GM23338 (cell line): ENCODE measurements at regions not wholly inside any gene's neighbourhood (a gene's known extent, or its start where the extent isn't known, plus 50 kb on each side); places are given as distances from the start of the nearest gene placed in this dataset.

ENCODE experiments used
- ATAC-seq: fragments of 200-7000 bp; cut with Tn5 transposase; 3 replicates; pipeline ENCODE4 v1.9.1; 2020
- DNase-seq: peaks from one replicate; pipeline ENCODE4 v3.0.0-alpha.2; 2015; ENCODE audit warnings: low spot score
- H2AFZ ChIP-seq: fragments of 200-600 bp; sonication (generic); 2 replicates; pipeline ENCODE4 v1.8.0; 2016; ENCODE audit warnings: antibody characterized with exemption, mild to moderate bottlenecking, moderate library complexity
- H3F3A ChIP-seq: fragments of 200-600 bp; sonication (generic); replicated peaks from 2 replicates; pipeline ENCODE4 v1.8.0; 2017; ENCODE audit warnings: antibody characterized with exemption, mixed run types, low read depth
- H3K27ac ChIP-seq: fragments of 200-600 bp; sonication (generic); 2 replicates; pipeline ENCODE4 v1.6.1; 2016; ENCODE audit warnings: low read depth
- H3K27me3 ChIP-seq: fragments of 200-600 bp; sonication (generic); 2 replicates; pipeline ENCODE4 v1.8.0; 2016; ENCODE audit warnings: mild to moderate bottlenecking, mixed run types, moderate library complexity; ENCODE audit not compliant: insufficient read depth
- H3K36me3 ChIP-seq: fragments of 200-600 bp; sonication (generic); 2 replicates; pipeline ENCODE4 v1.8.0; 2016; ENCODE audit warnings: mild to moderate bottlenecking; ENCODE audit not compliant: insufficient read depth
- H3K4me1 ChIP-seq: fragments of 200-600 bp; sonication (generic); 2 replicates; pipeline ENCODE4 v1.8.0; 2016; ENCODE audit warnings: mild to moderate bottlenecking, moderate library complexity; ENCODE audit not compliant: insufficient read depth
- H3K4me2 ChIP-seq: fragments of 200-600 bp; sonication (generic); 2 replicates; pipeline ENCODE4 v1.7.1; 2017; ENCODE audit warnings: mixed run types
- H3K4me3 ChIP-seq: fragments of 200-600 bp; sonication (generic); 2 replicates; pipeline ENCODE4 v1.6.1; 2016; ENCODE audit warnings: mixed run types
- H3K79me2 ChIP-seq: fragments of 200-600 bp; sonication (generic); replicated peaks from 2 replicates; pipeline ENCODE4 v1.8.0; 2017; ENCODE audit warnings: mild to moderate bottlenecking; ENCODE audit not compliant: insufficient read depth
- H3K9me2 ChIP-seq: fragments of 200-600 bp; sonication (generic); 2 replicates; pipeline ENCODE4 v1.8.0; 2017; ENCODE audit not compliant: insufficient read depth
- H4K20me1 ChIP-seq: fragments of 200-600 bp; sonication (generic); replicated peaks from 2 replicates; pipeline ENCODE4 v1.8.0; 2017; ENCODE audit warnings: mild to moderate bottlenecking; ENCODE audit not compliant: insufficient read depth
- H3K27ac Mint-ChIP-seq: 2 replicates; pipeline ENCODE4 v1.8.0; 2020; ENCODE audit warnings: inconsistent platforms, mild to moderate bottlenecking, moderate library complexity, mixed read lengths
- H3K27me3 Mint-ChIP-seq: 3 replicates; pipeline ENCODE4 v1.8.0; 2022; ENCODE audit warnings: low read depth, mild to moderate bottlenecking, moderate library complexity, mixed read lengths, inconsistent platforms; ENCODE audit not compliant: insufficient read depth, poor library complexity
- H3K36me3 Mint-ChIP-seq: 3 replicates; pipeline ENCODE4 v1.8.0; 2021; ENCODE audit warnings: low read depth, mild to moderate bottlenecking, inconsistent platforms, moderate library complexity, mixed read lengths
- H3K4me1 Mint-ChIP-seq: 3 replicates; pipeline ENCODE4 v1.8.0; 2020; ENCODE audit warnings: mild to moderate bottlenecking, inconsistent platforms, mixed read lengths
- H3K4me3 Mint-ChIP-seq: 3 replicates; pipeline ENCODE4 v1.8.0; 2021; ENCODE audit warnings: moderate library complexity, mild to moderate bottlenecking, inconsistent platforms, mixed read lengths
- H3K9me3 Mint-ChIP-seq: 3 replicates; pipeline ENCODE4 v1.8.0; 2020; ENCODE audit warnings: moderate library complexity, mild to moderate bottlenecking, inconsistent platforms, mixed read lengths
- CTCF ChIP-seq, 2 experiments: fragments of 200-600 bp in 1 of 2; sonication (generic) in 1 of 2; conservative IDR thresholded peaks; 2 replicates each; pipeline versions ENCODE4 v1.5.1 to v1.6.1; 2016 to 2017; ENCODE audit warnings: antibody characterized with exemption in 2 of 2, low read depth in 2 of 2, mild to moderate bottlenecking in 2 of 2, moderate library complexity in 1 of 2
- EZH2 ChIP-seq: fragments of 200-600 bp; sonication (generic); IDR thresholded peaks from one replicate; pipeline ENCODE4 v1.8.0; 2017; ENCODE audit warnings: antibody characterized with exemption, mild to moderate bottlenecking, low read depth; ENCODE audit not compliant: unreplicated experiment
- EZH2phosphoT487 ChIP-seq: fragments of 200-600 bp; sonication (generic); IDR thresholded peaks from one replicate; pipeline ENCODE4 v1.8.1; 2018; ENCODE audit warnings: antibody characterized with exemption; ENCODE audit not compliant: unreplicated experiment
- JUNB ChIP-seq: IDR thresholded peaks from one replicate; pipeline ENCODE4 v1.6.1; 2016; ENCODE audit warnings: antibody characterized with exemption; ENCODE audit not compliant: unreplicated experiment
- NANOG ChIP-seq: IDR thresholded peaks from 2 replicates; pipeline ENCODE4 v1.6.1; 2016; ENCODE audit warnings: antibody characterized with exemption, borderline replicate concordance
- POLR2AphosphoS5 ChIP-seq: IDR thresholded peaks from 2 replicates; pipeline ENCODE4 v1.6.1; 2016; ENCODE audit warnings: antibody characterized with exemption, low read depth
- REST ChIP-seq: IDR thresholded peaks from one replicate; pipeline ENCODE4 v1.6.1; 2018; ENCODE audit warnings: antibody characterized with exemption; ENCODE audit not compliant: unreplicated experiment
- STAT1 ChIP-seq: IDR thresholded peaks from one replicate; pipeline ENCODE4 v1.6.1; 2016; ENCODE audit warnings: antibody characterized with exemption; ENCODE audit not compliant: unreplicated experiment
- ZNF114 ChIP-seq: fragments of 250-450 bp; sonication (Bioruptor Pico); IDR thresholded peaks from 2 replicates; pipeline ENCODE4 v1.5.0; 2020; ENCODE audit warnings: mild to moderate bottlenecking, moderate library complexity
- ZNF331 ChIP-seq: fragments of 250-450 bp; sonication (Bioruptor Pico); IDR thresholded peaks from 2 replicates; pipeline ENCODE4 v1.5.0; 2020; ENCODE audit warnings: low read depth, mild to moderate bottlenecking, moderate library complexity
- ZNF462 ChIP-seq: fragments of 250-450 bp; sonication (Bioruptor Pico); IDR thresholded peaks from 2 replicates; pipeline ENCODE4 v1.5.0; 2020; ENCODE audit warnings: mild to moderate bottlenecking, moderate library complexity

GRCh38 chr12:30251546-30251945, 444.1 kb downstream of the IPO8 start:
- Mint-ChIP-seq H3K27me3 (peaks cover 2% of the 10 kb centered on the region), H3K4me3 (no peak overlapping the region), H3K27ac (no peak overlapping the region), H3K9me3 (no peaks in the 10 kb centered on the region), H3K36me3 (no peaks in the 10 kb centered on the region), H3K4me1 (peaks cover 11% of the 10 kb centered on the region)
- H3K27me3 ChIP-seq = no peaks in the 10 kb centered on the region
- H3K4me2 ChIP-seq = peak overlapping the region; percentile 35; the same call in 1 of the 2 replicates
- peak overlapping the region; percentile 5; the same call in 1 of the 2 replicates for H3K27ac ChIP-seq
- no peaks in the 10 kb centered on the region for H4K20me1 ChIP-seq
- peak overlapping the region; percentile 87 for H2AFZ ChIP-seq
- DNase-seq (peak; percentile 6), ATAC-seq (peak; percentile 62)
- no peaks in the 10 kb centered on the region for H3K36me3 ChIP-seq
- no peaks in the 10 kb centered on the region for H3K9me2 ChIP-seq
- peaks cover 10% of the 10 kb centered on the region for H3K4me1 ChIP-seq
- H3F3A ChIP-seq = no peaks in the 10 kb centered on the region
- no peak overlapping the region for H3K4me3 ChIP-seq
- no peaks in the 10 kb centered on the region for H3K79me2 ChIP-seq
- no peak for TF ChIP-seq POLR2AphosphoS5
- TF ChIP-seq ZNF462 (CRISPR knock-in tag) = no peak
- no peak for TF ChIP-seq STAT1
- no peak for TF ChIP-seq ZNF331 (CRISPR knock-in tag)
- no peak for TF ChIP-seq NANOG
- TF ChIP-seq ZNF114 (CRISPR knock-in tag) = no peak
- TF ChIP-seq JUNB = no peak
- TF ChIP-seq REST = no peak
- TF ChIP-seq EZH2 = no peak
- no peak for TF ChIP-seq EZH2phosphoT487
- no peak for TF ChIP-seq CTCF (conservative IDR thresholded peaks at IDR 0.05; ENCODE audit: low read depth in 2 of 2)
